Endodermal cell (in vitro differentiated cells): ENCODE measurements at regions not wholly inside any gene's neighbourhood (a gene's known extent, or its start where the extent isn't known, plus 50 kb on each side); places are given as distances from the start of the nearest gene placed in this dataset.

Experiments
- DNase-seq: peaks from one replicate; pipeline ENCODE4 v3.0.0-alpha.2; 2017
- H3K27ac ChIP-seq: 2 replicates; pipeline ENCODE4 v1.5.1; 2013; ENCODE audit warnings: mild to moderate bottlenecking, low read depth, low read length, moderate library complexity
- H3K27me3 ChIP-seq: 2 replicates; pipeline ENCODE4 v1.6.1; 2013; ENCODE audit warnings: mild to moderate bottlenecking, low read length, moderate library complexity; ENCODE audit not compliant: insufficient read depth, control insufficient read depth, poor library complexity, severe bottlenecking
- H3K36me3 ChIP-seq: 2 replicates; pipeline ENCODE4 v1.7.0; 2013; ENCODE audit warnings: mild to moderate bottlenecking, low read length, moderate library complexity; ENCODE audit not compliant: control insufficient read depth, insufficient read depth
- H3K4me1 ChIP-seq: one replicate; pipeline ENCODE4 v1.7.0; 2013; ENCODE audit warnings: low read length; ENCODE audit not compliant: control insufficient read depth, insufficient read depth
- H3K4me3 ChIP-seq: 2 replicates; pipeline ENCODE4 v1.5.1; 2013; ENCODE audit warnings: mild to moderate bottlenecking, low read length, moderate library complexity
- H3K9ac ChIP-seq: 2 replicates; pipeline ENCODE4 v1.6.1; 2013; ENCODE audit warnings: mild to moderate bottlenecking, low read length, moderate library complexity; ENCODE audit not compliant: poor library complexity, severe bottlenecking; ENCODE audit errors: extremely low read depth
- H3K9me3 ChIP-seq: 2 replicates; pipeline ENCODE4 v1.6.1; 2013; ENCODE audit warnings: mild to moderate bottlenecking, low read length, moderate library complexity; ENCODE audit not compliant: control insufficient read depth
- H3K27ac Mint-ChIP-seq: 2 replicates; pipeline ENCODE4 v1.8.0; 2020; ENCODE audit warnings: mixed read lengths
- H3K27me3 Mint-ChIP-seq: 2 replicates; pipeline ENCODE4 v1.8.0; 2021; ENCODE audit warnings: mild to moderate bottlenecking, mixed read lengths; ENCODE audit not compliant: insufficient read depth
- H3K36me3 Mint-ChIP-seq: 2 replicates; pipeline ENCODE4 v1.8.0; 2020; ENCODE audit warnings: low read depth, mixed read lengths
- H3K4me1 Mint-ChIP-seq: 2 replicates; pipeline ENCODE4 v1.8.0; 2020; ENCODE audit warnings: mixed read lengths
- H3K4me3 Mint-ChIP-seq: 2 replicates; pipeline ENCODE4 v1.8.0; 2020; ENCODE audit warnings: mild to moderate bottlenecking, moderate library complexity, mixed read lengths
- H3K9me3 Mint-ChIP-seq: 2 replicates; pipeline ENCODE4 v1.8.0; 2020; ENCODE audit warnings: mild to moderate bottlenecking, mixed read lengths
- WGBS, 2 experiments: methylation state at CpG; one replicate each; pipeline versions ENCODE4 v1.1.5 to v1.1.7; 2013; ENCODE audit warnings: missing lambda C conversion rate in 2 of 2, mixed read lengths in 1 of 2; ENCODE audit not compliant: insufficient coverage in 1 of 2, insufficient read length in 1 of 2; 5-methylcytosine and 5-hydroxymethylcytosine counted together
- TF ChIP-seq, protein P1 (sequence below): fragments of 200-600 bp; sonication (generic); conservative IDR thresholded peaks from 2 replicates; pipeline ENCODE4 v1.5.0; 2021; ENCODE audit warnings: antibody characterized with exemption, mild to moderate bottlenecking

DNA sequence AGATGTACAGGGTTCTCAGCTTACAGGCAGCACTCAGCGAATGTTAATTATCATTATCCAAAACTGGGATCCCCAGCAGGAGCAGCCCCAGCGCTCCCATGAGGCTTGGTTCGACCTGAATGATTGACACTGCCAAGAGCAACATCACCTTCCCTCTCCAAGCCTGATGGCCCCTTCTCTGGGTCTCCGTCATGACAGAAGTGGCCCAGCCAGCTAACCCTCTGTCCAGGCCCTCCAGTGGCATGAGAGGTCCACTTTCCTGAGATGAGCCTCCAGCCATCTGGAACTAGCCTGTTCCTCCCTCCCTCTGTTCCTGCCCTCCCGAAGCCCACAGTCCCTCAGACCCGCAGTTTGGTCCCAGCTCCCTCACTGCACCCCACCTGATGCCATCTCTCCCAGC, 97.0 kb upstream of the RAB6C start:
- H3K27ac Mint-ChIP-seq = no peak overlapping the region
- DNase-seq = peak; percentile 31
- Histone ChIP-seq H3K4me1 (peaks cover 3% of the 10 kb centered on the region), H3K4me3 (no peak overlapping the region), H3K36me3 (no peaks in the 10 kb centered on the region), H3K27ac (no peak overlapping the region), H3K9ac (no peak overlapping the region), H3K27me3 (no peaks in the 10 kb centered on the region), H3K9me3 (no peaks in the 10 kb centered on the region)
- H3K9me3 Mint-ChIP-seq = no peaks in the 10 kb centered on the region
- no peaks in the 10 kb centered on the region for H3K36me3 Mint-ChIP-seq
- 71 to 91% methylated on average over 3 to 6 of the region's 6 CpGs for WGBS, 2 experiments
- TF ChIP-seq, protein P1, sequence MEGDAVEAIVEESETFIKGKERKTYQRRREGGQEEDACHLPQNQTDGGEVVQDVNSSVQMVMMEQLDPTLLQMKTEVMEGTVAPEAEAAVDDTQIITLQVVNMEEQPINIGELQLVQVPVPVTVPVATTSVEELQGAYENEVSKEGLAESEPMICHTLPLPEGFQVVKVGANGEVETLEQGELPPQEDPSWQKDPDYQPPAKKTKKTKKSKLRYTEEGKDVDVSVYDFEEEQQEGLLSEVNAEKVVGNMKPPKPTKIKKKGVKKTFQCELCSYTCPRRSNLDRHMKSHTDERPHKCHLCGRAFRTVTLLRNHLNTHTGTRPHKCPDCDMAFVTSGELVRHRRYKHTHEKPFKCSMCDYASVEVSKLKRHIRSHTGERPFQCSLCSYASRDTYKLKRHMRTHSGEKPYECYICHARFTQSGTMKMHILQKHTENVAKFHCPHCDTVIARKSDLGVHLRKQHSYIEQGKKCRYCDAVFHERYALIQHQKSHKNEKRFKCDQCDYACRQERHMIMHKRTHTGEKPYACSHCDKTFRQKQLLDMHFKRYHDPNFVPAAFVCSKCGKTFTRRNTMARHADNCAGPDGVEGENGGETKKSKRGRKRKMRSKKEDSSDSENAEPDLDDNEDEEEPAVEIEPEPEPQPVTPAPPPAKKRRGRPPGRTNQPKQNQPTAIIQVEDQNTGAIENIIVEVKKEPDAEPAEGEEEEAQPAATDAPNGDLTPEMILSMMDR = no peak
- no peak overlapping the region for H3K4me3 Mint-ChIP-seq
- H3K27me3 Mint-ChIP-seq = peaks cover 21% of the 10 kb centered on the region
- H3K4me1 Mint-ChIP-seq = peaks cover 6% of the 10 kb centered on the region

DNA sequence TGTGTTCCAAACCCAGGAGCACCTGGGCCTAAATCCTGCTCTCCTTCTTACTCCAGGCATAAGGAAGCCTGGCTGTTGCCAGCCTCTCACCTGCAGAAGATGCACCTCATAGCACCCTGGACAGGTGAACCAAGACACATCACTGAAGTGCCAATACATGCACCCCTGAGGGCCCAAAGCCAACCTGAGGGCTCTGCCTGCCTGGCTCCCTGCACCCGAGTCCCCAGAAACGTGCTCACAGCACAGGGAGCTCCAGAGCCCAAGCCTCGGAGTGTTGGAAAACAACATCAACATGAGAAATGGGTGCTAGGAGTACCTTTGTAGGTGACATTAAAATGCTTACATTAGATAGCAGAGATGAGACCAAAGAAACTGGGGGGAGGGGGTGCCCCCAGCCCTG, 96.3 kb upstream of the RAB6C start:
- no peaks in the 10 kb centered on the region for H3K36me3 ChIP-seq
- H3K9ac ChIP-seq = no peak overlapping the region
- peaks cover 8% of the 10 kb centered on the region for H3K4me1 Mint-ChIP-seq
- TF ChIP-seq, protein P1 = no peak
- peak; percentile 33 for DNase-seq
- no peak overlapping the region for H3K4me3 ChIP-seq
- H3K4me3 Mint-ChIP-seq = no peak overlapping the region
- WGBS, 2 experiments = 89% methylated on average over 3 of the region's 3 CpGs; no CpG with 5 or more reads in 1 of the 2 experiments
- peaks cover 21% of the 10 kb centered on the region for H3K27me3 Mint-ChIP-seq
- peaks cover 3% of the 10 kb centered on the region for H3K4me1 ChIP-seq
- no peaks in the 10 kb centered on the region for H3K36me3 Mint-ChIP-seq
- no peak overlapping the region for H3K27ac ChIP-seq
- H3K9me3 ChIP-seq = no peaks in the 10 kb centered on the region
- no peaks in the 10 kb centered on the region for H3K9me3 Mint-ChIP-seq
- no peak overlapping the region for H3K27ac Mint-ChIP-seq
- no peaks in the 10 kb centered on the region for H3K27me3 ChIP-seq

DNA sequence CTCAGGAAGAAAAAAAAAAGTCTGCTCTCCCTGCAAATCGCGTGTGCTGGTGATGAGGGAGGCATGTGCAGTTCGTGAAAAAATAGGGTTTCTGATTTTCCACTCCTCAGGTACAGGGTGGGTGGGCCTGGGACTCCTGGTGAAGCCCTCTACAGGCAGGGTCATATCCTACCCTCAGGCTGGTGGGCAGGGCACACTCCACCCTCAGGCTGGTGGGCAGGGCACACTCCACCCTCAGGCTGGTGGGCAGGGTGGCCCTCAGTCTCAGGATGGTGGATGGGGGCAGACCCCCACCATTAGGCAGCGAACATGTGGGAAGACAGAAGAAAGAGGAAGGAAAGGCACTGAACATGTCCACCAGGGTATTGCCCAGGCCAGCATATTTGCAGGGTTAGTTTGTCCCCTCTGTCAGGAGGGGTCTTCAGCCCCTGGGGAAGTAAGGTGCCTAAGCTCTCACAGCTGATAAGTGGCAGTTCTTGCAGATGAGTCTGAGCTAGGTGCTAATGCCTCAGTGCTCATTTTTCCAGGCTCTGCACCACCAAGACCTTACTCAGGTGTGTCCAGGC, 95.2 kb upstream of the RAB6C start:
- TF ChIP-seq, protein P1 = no peak
- Mint-ChIP-seq H3K36me3 (no peaks in the 10 kb centered on the region), H3K27ac (no peak overlapping the region), H3K4me1 (peaks cover 15% of the 10 kb centered on the region), H3K4me3 (no peak overlapping the region), H3K9me3 (no peaks in the 10 kb centered on the region), H3K27me3 (peaks cover 16% of the 10 kb centered on the region)
- H3K27ac ChIP-seq = no peak overlapping the region
- H3K4me1 ChIP-seq = peaks cover 3% of the 10 kb centered on the region
- no peaks in the 10 kb centered on the region for H3K36me3 ChIP-seq
- no peak overlapping the region for H3K9ac ChIP-seq
- peaks cover 3% of the 10 kb centered on the region for H3K27me3 ChIP-seq
- 86 to 90% methylated on average over 3 to 4 of the region's 4 CpGs for WGBS, 2 experiments
- DNase-seq = peak; percentile 25
- H3K9me3 ChIP-seq = no peaks in the 10 kb centered on the region
- H3K4me3 ChIP-seq = no peak overlapping the region
